Adrenal gland (tissue), 9 donors: ENCODE measurements at regions not wholly inside any gene's neighbourhood (a gene's known extent, or its start where the extent isn't known, plus 50 kb on each side); places are given as distances from the start of the nearest gene placed in this dataset.
"Not testable (repeated sequence)": the region's sequence is repeated elsewhere in the genome, so short reads cannot be mapped to it uniquely, and the experiment has no call there.

Experiments
- DNase-seq, 7 donors: peaks; one replicate each; pipeline ENCODE4 v3.0.0-alpha.2; 2019 to 2020
- H3K27ac ChIP-seq, 5 donors: fragments of 200-600 bp; sonication (generic) in 4 of 5; 1 replicate in 3 of 5; 2 replicates in 2 of 5; pipeline versions ENCODE4 v1.5.1 to v1.8.0; 2016 to 2020; ENCODE audit warnings: mild to moderate bottlenecking in 1 of 5
- H3K27me3 ChIP-seq: fragments of 200-600 bp; 2 replicates; pipeline ENCODE4 v1.8.0; 2021
- H3K36me3 ChIP-seq, 2 donors: fragments of 200-600 bp; replicated peaks in 1 of 2; 1 replicate in 1 of 2; 2 replicates in 1 of 2; pipeline versions ENCODE4 v1.5.1 to v1.8.0; 2018 to 2022
- H3K4me1 ChIP-seq, 2 donors: fragments of 200-600 bp; replicated peaks in 1 of 2; 1 replicate in 1 of 2; 2 replicates in 1 of 2; pipeline versions ENCODE4 v1.5.1 to v1.8.0; 2018 to 2021
- H3K4me3 ChIP-seq, 4 donors: fragments of 200-600 bp; sonication (generic) in 3 of 4; one replicate each; pipeline ENCODE4 v1.5.1; 2016 to 2018
- H3K9me3 ChIP-seq, 3 donors: fragments of 200-600 bp; sonication (generic) in 1 of 3; replicated peaks in 1 of 3; 1 replicate in 2 of 3; 2 replicates in 1 of 3; pipeline versions ENCODE4 v1.5.1 to v1.8.0; 2016 to 2021
- POLR2A ChIP-seq, 2 donors: fragments of 450-650 bp; IDR thresholded peaks; one replicate each; pipeline ENCODE4 v1.6.1; 2017; ENCODE audit warnings: antibody characterized with exemption in 2 of 2, mild to moderate bottlenecking in 2 of 2, moderate library complexity in 1 of 2
- WGBS, 4 donors: extraction: QIAGEN DNeasy Blood & Tissue Kit in 2 of 4; methylation state at CpG; one replicate each; pipeline versions ENCODE4 v1.1.5 to v1.1.7; 2013 to 2017; 5-methylcytosine and 5-hydroxymethylcytosine counted together
- intact Hi-C, 2 donors: fragments of 100-400 bp; cut with DNase I; formaldehyde crosslinking; loops; one replicate each; pipeline versions ENCODE4 v1.14.1 to v1.15.0; 2022 to 2023
- TF ChIP-seq, protein P1 (sequence below), 6 experiments: fragments of 450-650 bp in 4 of 6; fragments of 200-600 bp in 2 of 6; sonication (generic) in 1 of 6; IDR thresholded peaks; 1 replicate in 5 of 6; 2 replicates in 1 of 6; pipeline versions ENCODE4 v1.5.1 to v1.8.0; 2016 to 2021; ENCODE audit warnings: antibody characterized with exemption in 6 of 6, mild to moderate bottlenecking in 2 of 6, moderate library complexity in 1 of 6
- donor health status: healthy with polysubstance abuse.
- donor health status: Bipolar disorder and iron deficiency.
- donor health status: DM: yes; HTN: yes; CAD: no.
- donor health status: DM: no; HTN: no; CAD: no.
- donor health status: DM: no; HTN: no; CAD: no.

DNA sequence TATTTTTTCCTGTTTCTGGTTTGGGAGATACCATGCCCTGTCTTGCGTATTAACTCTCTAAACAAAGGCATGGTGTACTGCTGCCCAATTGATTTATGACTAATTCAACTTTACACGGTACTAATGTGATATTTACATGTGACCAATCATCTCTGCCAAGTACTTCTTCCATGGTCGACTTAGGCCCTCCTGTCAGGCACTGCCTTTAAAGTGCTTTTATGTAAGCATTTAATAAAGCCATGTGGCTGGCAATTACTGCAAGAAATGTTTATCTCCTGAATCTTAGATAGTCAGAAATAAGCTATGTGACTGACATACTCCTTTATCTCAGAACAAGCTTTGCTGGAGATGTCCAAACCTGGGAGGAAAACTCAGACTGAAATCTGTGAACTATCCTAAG is 323.4 kb downstream of the BTBD3 start:
- Histone ChIP-seq H3K27me3 (no peaks in the 10 kb centered on the region), H3K36me3 (no peaks in the 10 kb centered on the region), H3K9me3 (no peaks in the 10 kb centered on the region), H3K4me1 (no peaks in the 10 kb centered on the region), H3K27ac (no peak overlapping the region), H3K4me3 (no peak overlapping the region)
- no peak for DNase-seq
- TF ChIP-seq, protein P1, sequence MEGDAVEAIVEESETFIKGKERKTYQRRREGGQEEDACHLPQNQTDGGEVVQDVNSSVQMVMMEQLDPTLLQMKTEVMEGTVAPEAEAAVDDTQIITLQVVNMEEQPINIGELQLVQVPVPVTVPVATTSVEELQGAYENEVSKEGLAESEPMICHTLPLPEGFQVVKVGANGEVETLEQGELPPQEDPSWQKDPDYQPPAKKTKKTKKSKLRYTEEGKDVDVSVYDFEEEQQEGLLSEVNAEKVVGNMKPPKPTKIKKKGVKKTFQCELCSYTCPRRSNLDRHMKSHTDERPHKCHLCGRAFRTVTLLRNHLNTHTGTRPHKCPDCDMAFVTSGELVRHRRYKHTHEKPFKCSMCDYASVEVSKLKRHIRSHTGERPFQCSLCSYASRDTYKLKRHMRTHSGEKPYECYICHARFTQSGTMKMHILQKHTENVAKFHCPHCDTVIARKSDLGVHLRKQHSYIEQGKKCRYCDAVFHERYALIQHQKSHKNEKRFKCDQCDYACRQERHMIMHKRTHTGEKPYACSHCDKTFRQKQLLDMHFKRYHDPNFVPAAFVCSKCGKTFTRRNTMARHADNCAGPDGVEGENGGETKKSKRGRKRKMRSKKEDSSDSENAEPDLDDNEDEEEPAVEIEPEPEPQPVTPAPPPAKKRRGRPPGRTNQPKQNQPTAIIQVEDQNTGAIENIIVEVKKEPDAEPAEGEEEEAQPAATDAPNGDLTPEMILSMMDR (IDR thresholded peaks at IDR 0.05) = no peak
- TF ChIP-seq POLR2A (IDR thresholded peaks at IDR 0.05) = no peak
- intact Hi-C loops = no loop called here
- WGBS, 4 donors = 64 to 74% (median 68%) methylated on average over 3 of the region's 3 CpGs

DNA sequence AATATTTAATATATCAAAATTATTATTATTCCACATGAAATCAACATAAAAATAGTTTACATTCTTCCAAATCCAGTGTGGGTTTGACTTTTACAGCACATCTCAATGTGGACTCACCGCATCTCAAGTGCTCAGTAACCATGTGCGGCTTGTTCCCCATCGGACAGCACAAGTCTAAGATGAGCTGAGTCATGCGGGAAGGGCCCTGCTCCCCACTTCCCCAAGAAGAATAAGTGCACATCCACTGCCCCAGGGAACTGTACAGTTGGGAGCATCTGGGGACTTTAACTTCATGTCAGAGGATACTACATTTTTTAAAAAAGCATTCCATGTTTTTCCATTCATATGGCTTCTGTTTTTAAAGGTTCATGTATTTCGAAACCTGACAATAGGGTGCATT is 325.6 kb downstream of the BTBD3 start:
- H3K36me3 ChIP-seq = no peaks in the 10 kb centered on the region
- no peaks in the 10 kb centered on the region for H3K27me3 ChIP-seq
- no peaks in the 10 kb centered on the region for H3K9me3 ChIP-seq
- 79 to 86% (median 83%) methylated on average over 5 of the region's 5 CpGs for WGBS, 4 donors
- H3K27ac ChIP-seq = no peak overlapping the region
- H3K4me3 ChIP-seq = no peak overlapping the region
- intact Hi-C loops = no loop called here
- peak in 3 of 7 donors; percentile 18 to 45 (median 24) for DNase-seq
- H3K4me1 ChIP-seq = no peaks in the 10 kb centered on the region
- TF ChIP-seq, protein P1 (IDR thresholded peaks at IDR 0.05) = no peak

DNA sequence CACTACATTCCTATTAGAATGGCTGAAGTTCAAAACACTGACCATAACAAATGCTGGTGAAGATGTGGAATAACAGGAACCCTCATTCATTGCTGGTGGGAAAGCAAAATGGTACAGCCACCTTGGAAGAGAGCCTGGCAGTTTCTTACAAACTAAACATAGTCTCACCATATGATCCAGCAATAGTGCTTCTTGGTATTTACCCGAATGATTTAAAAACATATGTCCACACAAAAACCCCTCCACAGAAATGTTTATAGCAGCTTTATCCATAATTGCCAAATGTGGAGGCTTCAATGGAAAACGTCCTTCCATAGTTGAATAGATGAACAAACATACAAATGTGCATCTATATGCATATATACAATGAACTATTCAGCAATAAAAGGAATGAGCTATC is 330.8 kb downstream of the BTBD3 start:
- no peaks in the 10 kb centered on the region for H3K9me3 ChIP-seq
- TF ChIP-seq, protein P1 (IDR thresholded peaks at IDR 0.05) = no peak
- no peak for TF ChIP-seq POLR2A (IDR thresholded peaks at IDR 0.05)

DNA sequence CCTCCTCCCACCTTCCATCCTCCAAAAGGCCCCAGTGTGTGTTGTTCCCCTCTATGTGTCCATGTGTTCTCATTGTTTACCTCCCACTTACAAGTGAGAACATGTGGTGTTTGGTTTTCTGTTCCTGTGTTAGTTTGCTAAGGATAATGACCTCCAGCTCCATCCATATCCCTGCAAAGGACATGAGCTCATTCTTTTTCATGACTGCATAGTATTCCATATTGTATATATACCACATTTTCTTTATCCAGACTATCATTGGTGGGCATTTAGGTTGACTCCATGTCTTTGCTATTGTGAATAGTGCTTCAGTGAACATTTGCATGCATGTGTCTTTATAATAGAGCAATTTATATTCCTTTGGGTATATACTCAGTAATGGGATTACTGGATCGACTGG is 333.0 kb downstream of the BTBD3 start:
- WGBS, 4 donors = 85 to 96% (median 92%) methylated on average over 1 of the region's 1 CpG
- H3K9me3 ChIP-seq, H3K36me3 ChIP-seq, H3K27me3 ChIP-seq, H3K4me3 ChIP-seq, intact Hi-C loops, DNase-seq, H3K27ac ChIP-seq, H3K4me1 ChIP-seq: not testable (repeated sequence)

More for the DNA sequence above, 330.8 kb downstream of the BTBD3 start:
- 72 to 77% (median 76%) methylated on average over 2 of the region's 2 CpGs for WGBS, 4 donors
- no peaks in the 10 kb centered on the region for H3K36me3 ChIP-seq
- no peak overlapping the region for H3K4me3 ChIP-seq
- intact Hi-C loops = no loop called here
- H3K4me1 ChIP-seq = no peaks in the 10 kb centered on the region
- no peak overlapping the region for H3K27ac ChIP-seq
- DNase-seq = no peak
- no peaks in the 10 kb centered on the region for H3K27me3 ChIP-seq

DNA sequence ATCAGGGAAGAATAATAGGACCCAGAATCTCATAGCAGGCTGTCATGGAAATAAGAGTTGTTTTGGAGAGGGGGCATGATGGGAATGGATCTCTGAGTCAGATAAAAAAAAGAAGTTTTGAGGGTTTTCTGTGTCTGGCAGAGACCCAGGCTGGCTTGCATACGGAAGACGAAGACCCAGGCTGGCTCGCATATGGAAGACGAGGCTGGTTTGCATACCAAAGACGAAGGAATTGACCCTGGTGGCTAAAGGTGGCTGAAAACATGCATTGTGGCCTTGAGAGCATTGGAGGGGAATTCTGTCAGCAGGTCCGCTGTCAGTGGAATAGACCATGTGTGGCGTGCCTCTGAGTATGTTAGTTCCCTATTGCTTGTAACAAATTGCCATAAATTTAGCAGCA is 335.1 kb downstream of the BTBD3 start:
- Histone ChIP-seq H3K4me3 (no peak overlapping the region), H3K27ac (no peak overlapping the region), H3K36me3 (no peaks in the 10 kb centered on the region), H3K4me1 (no peaks in the 10 kb centered on the region), H3K9me3 (no peaks in the 10 kb centered on the region), H3K27me3 (no peaks in the 10 kb centered on the region)
- DNase-seq = no peak
- 51 to 74% (median 62%) methylated on average over 7 of the region's 7 CpGs for WGBS, 4 donors
- intact Hi-C loops = no loop called here
- TF ChIP-seq POLR2A (IDR thresholded peaks at IDR 0.05) = no peak
- TF ChIP-seq, protein P1 (IDR thresholded peaks at IDR 0.05) = no peak
